ENCODE measurements at regions not wholly inside any gene's neighbourhood (a gene's known extent, or its start where the extent isn't known, plus 50 kb on each side); places are given as distances from the start of the nearest gene placed in this dataset.

DNA sequence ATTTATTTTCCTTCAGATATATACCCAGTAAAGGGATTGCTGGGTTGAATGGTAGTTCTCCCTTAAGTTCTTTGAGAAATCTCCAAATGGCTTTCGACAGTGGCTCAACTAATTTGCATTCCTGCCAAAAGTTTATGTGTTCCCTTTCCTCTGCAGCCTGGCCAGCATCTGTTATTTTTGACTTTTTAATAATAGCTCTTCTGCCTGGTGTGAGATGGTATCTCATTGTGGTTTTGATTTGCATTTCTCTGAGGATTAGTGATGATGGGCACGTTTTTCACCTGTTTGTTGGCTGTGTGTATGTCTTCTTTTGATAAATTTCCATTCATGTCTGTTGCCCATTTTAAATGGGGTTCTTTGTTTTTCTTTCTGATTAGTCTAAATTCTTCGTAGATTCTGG, 375.2 kb downstream of the UBE2NL start:
- H3K4me3 ChIP-seq = no peak overlapping the region
- TF ChIP-seq, protein P1, sequence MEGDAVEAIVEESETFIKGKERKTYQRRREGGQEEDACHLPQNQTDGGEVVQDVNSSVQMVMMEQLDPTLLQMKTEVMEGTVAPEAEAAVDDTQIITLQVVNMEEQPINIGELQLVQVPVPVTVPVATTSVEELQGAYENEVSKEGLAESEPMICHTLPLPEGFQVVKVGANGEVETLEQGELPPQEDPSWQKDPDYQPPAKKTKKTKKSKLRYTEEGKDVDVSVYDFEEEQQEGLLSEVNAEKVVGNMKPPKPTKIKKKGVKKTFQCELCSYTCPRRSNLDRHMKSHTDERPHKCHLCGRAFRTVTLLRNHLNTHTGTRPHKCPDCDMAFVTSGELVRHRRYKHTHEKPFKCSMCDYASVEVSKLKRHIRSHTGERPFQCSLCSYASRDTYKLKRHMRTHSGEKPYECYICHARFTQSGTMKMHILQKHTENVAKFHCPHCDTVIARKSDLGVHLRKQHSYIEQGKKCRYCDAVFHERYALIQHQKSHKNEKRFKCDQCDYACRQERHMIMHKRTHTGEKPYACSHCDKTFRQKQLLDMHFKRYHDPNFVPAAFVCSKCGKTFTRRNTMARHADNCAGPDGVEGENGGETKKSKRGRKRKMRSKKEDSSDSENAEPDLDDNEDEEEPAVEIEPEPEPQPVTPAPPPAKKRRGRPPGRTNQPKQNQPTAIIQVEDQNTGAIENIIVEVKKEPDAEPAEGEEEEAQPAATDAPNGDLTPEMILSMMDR (IDR thresholded peaks at IDR 0.05) = no peak
- no peak for TF ChIP-seq POLR2A (IDR thresholded peaks at IDR 0.05)
- 39 to 49% (median 46%) methylated on average over 3 of the region's 3 CpGs for WGBS, 4 donors
- DNase-seq = no peak
- no peaks in the 10 kb centered on the region for H3K4me1 ChIP-seq (replicated peaks in 1 of 2)
- no peaks in the 10 kb centered on the region for H3K36me3 ChIP-seq (replicated peaks in 1 of 2)
- intact Hi-C loops (cut with DNase I) = no loop called here
- H3K27me3 ChIP-seq = no peaks in the 10 kb centered on the region
- H3K27ac ChIP-seq = no peak overlapping the region
- no peaks in the 10 kb centered on the region for H3K9me3 ChIP-seq (replicated peaks in 1 of 3)

DNA sequence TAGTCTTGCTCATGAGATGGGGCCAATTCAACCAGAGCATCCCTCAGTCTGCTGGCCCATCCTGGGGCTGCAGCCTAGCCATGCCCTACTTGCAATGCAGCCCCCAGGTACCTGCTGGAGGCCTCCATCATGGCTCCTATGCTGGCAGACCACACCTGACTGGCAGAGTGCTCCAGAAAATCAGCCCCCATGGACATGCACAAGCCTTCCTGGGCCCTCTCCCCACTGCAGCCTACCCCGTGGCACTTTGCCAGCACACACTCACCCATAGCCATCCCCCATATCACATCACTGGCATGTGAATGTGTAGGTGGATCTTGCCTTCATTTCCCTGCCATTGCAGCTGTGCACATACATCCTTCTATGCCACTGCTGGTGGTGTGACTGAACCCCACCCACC, 381.8 kb downstream of the UBE2NL start:
- no peak overlapping the region for H3K27ac ChIP-seq
- intact Hi-C loops (cut with DNase I) = no loop called here
- no peaks in the 10 kb centered on the region for H3K4me1 ChIP-seq (replicated peaks in 1 of 2)
- TF ChIP-seq, protein P1 (IDR thresholded peaks at IDR 0.05) = no peak
- TF ChIP-seq POLR2A (IDR thresholded peaks at IDR 0.05) = no peak
- H3K9me3 ChIP-seq (replicated peaks in 1 of 3) = no peaks in the 10 kb centered on the region
- 44 to 60% (median 48%) methylated on average over 1 of the region's 1 CpG; no CpG with 5 or more reads in 1 of the 4 donors for WGBS, 4 donors
- no peaks in the 10 kb centered on the region for H3K27me3 ChIP-seq
- no peak overlapping the region for H3K4me3 ChIP-seq
- H3K36me3 ChIP-seq (replicated peaks in 1 of 2) = no peaks in the 10 kb centered on the region
- DNase-seq = no peak

DNA sequence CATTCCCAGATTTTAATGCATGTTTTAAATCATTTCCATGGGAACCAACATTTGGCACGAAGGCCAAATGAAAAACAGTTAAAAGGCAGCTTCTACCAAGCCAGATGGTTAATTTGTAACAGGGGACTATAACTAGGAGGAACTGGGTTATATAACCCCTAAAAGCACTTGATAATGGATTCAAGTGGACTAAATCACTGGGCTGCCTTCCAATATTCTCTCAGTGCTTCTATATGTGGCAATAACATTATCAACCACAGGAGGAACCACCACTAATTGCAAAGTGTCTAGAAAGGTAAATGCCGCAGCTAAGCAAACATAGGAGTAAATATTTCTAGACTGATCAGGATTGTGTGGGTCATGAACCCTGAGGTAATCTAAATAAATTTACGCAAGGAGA, 391.5 kb downstream of the UBE2NL start:
- 46 to 50% (median 49%) methylated on average over 3 of the region's 3 CpGs for WGBS, 4 donors
- no peaks in the 10 kb centered on the region for H3K27me3 ChIP-seq
- intact Hi-C loops (cut with DNase I) = no loop called here

DNA sequence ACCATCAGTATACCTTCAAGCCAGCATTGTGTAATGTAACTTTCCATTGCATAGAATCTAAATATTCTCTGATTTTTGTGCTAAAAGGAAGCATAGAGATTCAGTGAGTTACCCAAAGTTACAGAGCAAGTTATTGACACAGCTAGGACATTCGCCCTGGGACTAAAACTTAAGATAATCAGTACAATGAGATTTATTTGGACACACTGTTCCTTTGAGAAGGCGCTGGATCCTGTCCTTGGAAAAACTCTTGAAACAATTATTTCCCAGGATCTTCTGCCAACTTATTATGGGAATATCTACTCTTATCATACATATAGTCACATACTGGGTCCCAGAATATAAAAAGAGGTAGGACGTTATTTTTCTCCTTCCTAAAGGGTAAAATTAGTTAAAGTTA, 392.0 kb downstream of the UBE2NL start:
- Histone ChIP-seq H3K36me3 (replicated peaks in 1 of 2) (no peaks in the 10 kb centered on the region), H3K27ac (no peak overlapping the region), H3K4me3 (no peak overlapping the region), H3K27me3 (no peaks in the 10 kb centered on the region), H3K4me1 (replicated peaks in 1 of 2) (no peaks in the 10 kb centered on the region), H3K9me3 (replicated peaks in 1 of 3) (no peaks in the 10 kb centered on the region)
- 32 to 45% (median 39%) methylated on average over 3 of the region's 3 CpGs for WGBS, 4 donors
- TF ChIP-seq, protein P1 (IDR thresholded peaks at IDR 0.05) = no peak
- TF ChIP-seq POLR2A (IDR thresholded peaks at IDR 0.05) = no peak
- DNase-seq = no peak
- intact Hi-C loops (cut with DNase I) = no loop called here

More for the DNA sequence above, 391.5 kb downstream of the UBE2NL start:
- H3K4me3 ChIP-seq = no peak overlapping the region
- TF ChIP-seq POLR2A (IDR thresholded peaks at IDR 0.05) = no peak
- no peaks in the 10 kb centered on the region for H3K4me1 ChIP-seq (replicated peaks in 1 of 2)
- no peaks in the 10 kb centered on the region for H3K36me3 ChIP-seq (replicated peaks in 1 of 2)
- H3K27ac ChIP-seq = no peak overlapping the region
- H3K9me3 ChIP-seq (replicated peaks in 1 of 3) = no peaks in the 10 kb centered on the region
- no peak for DNase-seq

DNA sequence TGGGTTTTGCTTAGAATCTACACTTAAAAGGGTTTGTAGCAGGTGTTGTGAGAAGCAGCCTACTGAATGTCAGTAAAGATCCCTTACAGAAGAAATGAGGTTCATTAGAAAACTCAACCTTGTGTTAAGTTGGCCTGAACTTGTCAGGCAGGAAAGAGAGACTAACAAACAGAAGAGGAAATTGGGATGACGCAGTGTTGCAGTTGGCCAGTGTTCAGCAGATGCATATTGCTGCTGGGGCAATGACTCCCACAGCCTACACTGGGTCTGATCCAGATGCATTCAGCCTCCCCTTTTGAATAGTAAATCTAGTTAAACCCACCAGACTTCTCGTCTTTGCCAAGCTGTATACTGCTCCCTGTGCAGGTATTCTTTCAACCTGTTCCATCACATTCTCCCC, 409.4 kb downstream of the UBE2NL start:
- intact Hi-C loops (cut with DNase I) = no loop called here
- no peak overlapping the region for H3K4me3 ChIP-seq
- no peak overlapping the region for H3K27ac ChIP-seq
- WGBS, 4 donors = 56 to 68% (median 60%) methylated on average over 2 of the region's 2 CpGs
- H3K27me3 ChIP-seq = no peaks in the 10 kb centered on the region
- TF ChIP-seq POLR2A (IDR thresholded peaks at IDR 0.05) = no peak
- TF ChIP-seq, protein P1 (IDR thresholded peaks at IDR 0.05) = no peak
- H3K4me1 ChIP-seq (replicated peaks in 1 of 2) = no peaks in the 10 kb centered on the region
- DNase-seq = no peak
- no peaks in the 10 kb centered on the region for H3K9me3 ChIP-seq (replicated peaks in 1 of 3)
- H3K36me3 ChIP-seq (replicated peaks in 1 of 2) = no peaks in the 10 kb centered on the region

Data from adrenal gland (tissue), 9 donors.